ENCODE measurements at regions not wholly inside any gene's neighbourhood (a gene's known extent, or its start where the extent isn't known, plus 50 kb on each side); places are given as distances from the start of the nearest gene placed in this dataset.

- Mint-ChIP-seq H3K27ac (no peak overlapping the region), H3K9me3 (peaks cover 5% of the 10 kb centered on the region), H3K36me3 (no peaks in the 10 kb centered on the region), H3K4me3 (no peak overlapping the region), H3K27me3 (ENCODE audit: low read depth) (peaks cover 9% of the 10 kb centered on the region), H3K4me1 (peaks cover 5% of the 10 kb centered on the region)
- TF ChIP-seq CTCF (IDR thresholded peaks at IDR 0.05; ENCODE audit: unreplicated experiment) = no peak
- DNase-seq (ENCODE audit: low spot score in 2 of 2, unreplicated experiment in 2 of 2) = no peak
Observed at GRCh38 chr5:8176101-8176693, 307.2 kb downstream of the MTRR start.

GRCh38 chr5:8184455-8185063, 315.6 kb downstream of the MTRR start:
- DNase-seq (ENCODE audit: low spot score in 2 of 2, unreplicated experiment in 2 of 2) = peak in 1 of 2 experiments; percentile 64
- no peaks in the 10 kb centered on the region for H3K36me3 Mint-ChIP-seq

GRCh38 chr5:8185852-8186251, 316.9 kb downstream of the MTRR start:
- Mint-ChIP-seq H3K36me3 (no peaks in the 10 kb centered on the region), H3K9me3 (no peaks in the 10 kb centered on the region), H3K27me3 (ENCODE audit: low read depth) (peaks cover 6% of the 10 kb centered on the region), H3K27ac (no peak overlapping the region), H3K4me1 (no peaks in the 10 kb centered on the region), H3K4me3 (no peak overlapping the region)
- no peak for DNase-seq (ENCODE audit: low spot score in 2 of 2, unreplicated experiment in 2 of 2)
- no peak for TF ChIP-seq CTCF (IDR thresholded peaks at IDR 0.05; ENCODE audit: unreplicated experiment)

More at GRCh38 chr5:8184455-8185063, 315.6 kb downstream of the MTRR start:
- peaks cover 7% of the 10 kb centered on the region for H3K27me3 Mint-ChIP-seq (ENCODE audit: low read depth)
- H3K27ac Mint-ChIP-seq = no peak overlapping the region
- H3K4me3 Mint-ChIP-seq = no peak overlapping the region
- H3K9me3 Mint-ChIP-seq = no peaks in the 10 kb centered on the region
- TF ChIP-seq CTCF (IDR thresholded peaks at IDR 0.05; ENCODE audit: unreplicated experiment) = peak; percentile 81
- H3K4me1 Mint-ChIP-seq = no peaks in the 10 kb centered on the region

- Mint-ChIP-seq H3K27ac (no peak overlapping the region), H3K4me1 (no peaks in the 10 kb centered on the region), H3K9me3 (peaks cover 3% of the 10 kb centered on the region), H3K36me3 (no peaks in the 10 kb centered on the region), H3K4me3 (no peak overlapping the region), H3K27me3 (ENCODE audit: low read depth) (peaks cover 3% of the 10 kb centered on the region)
- no peak for TF ChIP-seq CTCF (IDR thresholded peaks at IDR 0.05; ENCODE audit: unreplicated experiment)
- no peak for DNase-seq (ENCODE audit: low spot score in 2 of 2, unreplicated experiment in 2 of 2)
Observed at GRCh38 chr5:8188874-8189565, 320.1 kb downstream of the MTRR start.

DNA sequence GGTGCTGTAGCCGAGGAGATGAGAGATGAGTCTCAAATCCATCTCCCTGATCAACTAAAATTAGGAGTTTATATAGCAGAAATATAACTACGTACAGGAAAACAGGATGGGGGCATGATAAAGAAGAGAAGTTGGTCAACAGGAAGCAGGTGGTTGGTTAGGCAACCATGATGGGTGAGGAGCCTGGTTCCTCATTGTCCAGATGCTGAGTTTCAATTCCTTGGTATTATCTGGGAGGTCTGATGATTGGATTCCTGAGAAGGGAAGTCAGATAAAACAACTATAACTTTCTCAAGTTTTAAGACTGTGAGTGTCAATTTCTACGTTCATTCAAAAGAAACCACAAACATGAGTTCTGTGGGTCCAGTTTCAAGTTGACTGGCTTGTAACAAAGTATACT, 323.9 kb downstream of the MTRR start:
- H3K9me3 Mint-ChIP-seq = peaks cover 3% of the 10 kb centered on the region
- H3K27ac Mint-ChIP-seq = no peak overlapping the region
- no peak for DNase-seq (ENCODE audit: low spot score in 2 of 2, unreplicated experiment in 2 of 2)
- no peaks in the 10 kb centered on the region for H3K27me3 Mint-ChIP-seq (ENCODE audit: low read depth)
- no peak overlapping the region for H3K4me3 Mint-ChIP-seq
- H3K36me3 Mint-ChIP-seq = no peaks in the 10 kb centered on the region
- no peak for TF ChIP-seq CTCF (IDR thresholded peaks at IDR 0.05; ENCODE audit: unreplicated experiment)
- no peaks in the 10 kb centered on the region for H3K4me1 Mint-ChIP-seq
